ENCODE measurements at regions not wholly inside any gene's neighbourhood (a gene's known extent, or its start where the extent isn't known, plus 50 kb on each side); places are given as distances from the start of the nearest gene placed in this dataset.

DNA sequence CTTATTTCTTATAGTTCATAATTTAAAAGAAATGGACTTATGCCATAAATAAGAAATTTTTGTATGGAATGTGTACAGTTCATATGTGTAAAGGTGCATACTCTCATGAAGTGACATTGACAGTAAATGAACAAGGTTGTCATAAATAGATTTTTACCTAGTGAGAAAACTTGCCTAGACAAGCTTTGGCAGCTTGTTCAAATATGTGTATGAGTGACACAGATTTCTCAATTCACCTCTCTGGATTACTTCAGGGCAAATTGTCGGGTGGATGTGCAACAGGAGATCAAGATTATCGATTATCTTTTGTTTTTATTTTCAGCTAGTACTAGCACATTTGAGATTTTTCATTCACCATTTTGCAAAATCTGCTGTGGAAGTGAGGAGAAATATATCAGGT, 758.1 kb upstream of the ACVR2A start:
- no peaks in the 10 kb centered on the region for H3K36me3 ChIP-seq (replicated peaks in 1 of 2; ENCODE audit: control extremely low read depth in 1 of 2, control insufficient read depth in 1 of 2, extremely low read depth in 1 of 2, insufficient read depth in 2 of 2, low read length in 1 of 2)
- H3K4me2 ChIP-seq (replicated peaks; ENCODE audit: low read depth, low read length, poor library complexity, severe bottlenecking): no peak overlapping the region
- no peaks in the 10 kb centered on the region for H3K4me1 Mint-ChIP-seq
- ATAC-seq (ENCODE audit: low read depth): no peak
- H3K4me3 ChIP-seq (ENCODE audit: control extremely low read depth in 1 of 5, extremely low read depth in 1 of 5, insufficient read depth in 1 of 5, low read depth in 2 of 5, low read length in 4 of 5): no peak overlapping the region
- H3K4me3 Mint-ChIP-seq: no peak overlapping the region
- H2AFZ ChIP-seq (ENCODE audit: insufficient read depth, low read depth, low read length, poor library complexity, severe bottlenecking): no peak overlapping the region
- no peaks in the 10 kb centered on the region for H3K4me1 ChIP-seq (ENCODE audit: control insufficient read depth in 2 of 2, insufficient read depth in 2 of 2, low read length in 2 of 2)
- H3K79me2 ChIP-seq (ENCODE audit: control insufficient read depth, insufficient read depth, low read length): no peaks in the 10 kb centered on the region
- no peak overlapping the region for H3K27ac ChIP-seq (ENCODE audit: low read length in 2 of 2)
- no peak overlapping the region for H3K9ac ChIP-seq (ENCODE audit: low read length)
- WGBS (ENCODE audit: insufficient coverage): no CpG with 5 or more reads among the region's 2 CpGs
- no peaks in the 10 kb centered on the region for H4K20me1 ChIP-seq (ENCODE audit: control insufficient read depth, insufficient read depth, low read length, poor library complexity, severe bottlenecking)
- ChIA-PET CTCF (interaction anchor here (9.5 kb wide), 1 partner anchor 825 kb away, joined by 150 read pairs; no protein-coding TSS in a partner anchor), POLR2A (no interaction called here)
- H3K27ac Mint-ChIP-seq: no peak overlapping the region
- TF ChIP-seq CTCF (IDR thresholded peaks at IDR 0.05) (no peak), EZH2 (IDR thresholded peaks at IDR 0.05; ENCODE audit: borderline replicate concordance, insufficient read depth, low read depth, low read length, poor library complexity, severe bottlenecking) (no peak)
- no peaks in the 10 kb centered on the region for H3K27me3 Mint-ChIP-seq
- H3K9me3 Mint-ChIP-seq (ENCODE audit: insufficient read depth): no peaks in the 10 kb centered on the region
- no peaks in the 10 kb centered on the region for H3K9me3 ChIP-seq (ENCODE audit: control extremely low read depth in 1 of 3, control insufficient read depth in 2 of 3, insufficient read depth in 1 of 3, low read length in 2 of 3)
- no peaks in the 10 kb centered on the region for H3K27me3 ChIP-seq (replicated peaks in 1 of 4; ENCODE audit: control extremely low read depth in 1 of 4, control insufficient read depth in 3 of 4, insufficient read depth in 4 of 4, low read length in 3 of 4)
- no peak for DNase-seq
- intact Hi-C loops (cut with micrococcal nuclease): no loop called here

DNA sequence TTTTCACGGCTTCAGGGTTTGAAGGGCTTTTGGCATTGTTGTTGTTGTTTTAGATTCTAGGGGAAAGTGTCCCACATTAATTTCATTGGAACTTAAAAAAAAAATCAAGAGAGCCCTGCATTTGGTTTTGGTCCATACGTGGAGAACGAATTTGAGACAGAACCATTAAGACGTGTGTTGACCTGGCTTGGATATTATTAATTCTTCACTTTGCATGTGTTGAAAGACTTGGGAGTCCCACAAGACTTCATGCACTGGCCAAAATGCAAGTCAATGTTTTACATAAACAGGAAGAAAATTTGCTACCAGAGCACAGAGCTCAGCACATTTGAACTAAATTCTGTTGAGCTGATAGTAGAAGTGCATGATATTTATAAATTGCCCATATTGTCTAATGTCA, 761.2 kb upstream of the ACVR2A start:
- Histone ChIP-seq H3K9ac (ENCODE audit: low read length) (no peak overlapping the region), H3K4me1 (ENCODE audit: control insufficient read depth in 2 of 2, insufficient read depth in 2 of 2, low read length in 2 of 2) (no peaks in the 10 kb centered on the region), H3K4me3 (ENCODE audit: control extremely low read depth in 1 of 5, extremely low read depth in 1 of 5, insufficient read depth in 1 of 5, low read depth in 2 of 5, low read length in 4 of 5) (no peak overlapping the region), H3K9me3 (ENCODE audit: control extremely low read depth in 1 of 3, control insufficient read depth in 2 of 3, insufficient read depth in 1 of 3, low read length in 2 of 3) (no peaks in the 10 kb centered on the region), H3K4me2 (replicated peaks; ENCODE audit: low read depth, low read length, poor library complexity, severe bottlenecking) (no peak overlapping the region), H4K20me1 (ENCODE audit: control insufficient read depth, insufficient read depth, low read length, poor library complexity, severe bottlenecking) (no peaks in the 10 kb centered on the region), H3K36me3 (replicated peaks in 1 of 2; ENCODE audit: control extremely low read depth in 1 of 2, control insufficient read depth in 1 of 2, extremely low read depth in 1 of 2, insufficient read depth in 2 of 2, low read length in 1 of 2) (no peaks in the 10 kb centered on the region), H3K27ac (ENCODE audit: low read length in 2 of 2) (no peak overlapping the region), H3K79me2 (ENCODE audit: control insufficient read depth, insufficient read depth, low read length) (no peaks in the 10 kb centered on the region), H3K27me3 (replicated peaks in 1 of 4; ENCODE audit: control extremely low read depth in 1 of 4, control insufficient read depth in 3 of 4, insufficient read depth in 4 of 4, low read length in 3 of 4) (no peaks in the 10 kb centered on the region), H2AFZ (ENCODE audit: insufficient read depth, low read depth, low read length, poor library complexity, severe bottlenecking) (no peak overlapping the region)
- no peaks in the 10 kb centered on the region for H3K27me3 Mint-ChIP-seq
- intact Hi-C loops (cut with micrococcal nuclease): no loop called here
- no peak for ATAC-seq (ENCODE audit: low read depth)
- no peak overlapping the region for H3K4me3 Mint-ChIP-seq
- ChIA-PET POLR2A (no interaction called here), CTCF (interaction anchor here (1.9 to 9.5 kb wide), 3 partner anchors 8 to 828 kb away, joined by 5 to 150 read pairs (median 7); no protein-coding TSS in a partner anchor)
- H3K27ac Mint-ChIP-seq: no peak overlapping the region
- H3K4me1 Mint-ChIP-seq: no peaks in the 10 kb centered on the region
- H3K9me3 Mint-ChIP-seq (ENCODE audit: insufficient read depth): no peaks in the 10 kb centered on the region
- DNase-seq: no peak
- 100% methylated on average over 1 of the region's 4 CpGs for WGBS (ENCODE audit: insufficient coverage)
- no peak for TF ChIP-seq EZH2 (IDR thresholded peaks at IDR 0.05; ENCODE audit: borderline replicate concordance, insufficient read depth, low read depth, low read length, poor library complexity, severe bottlenecking)
- no peak for TF ChIP-seq CTCF (IDR thresholded peaks at IDR 0.05)
